Tibial artery (tissue), 4 donors: ENCODE measurements at regions not wholly inside any gene's neighbourhood (a gene's known extent, or its start where the extent isn't known, plus 50 kb on each side); places are given as distances from the start of the nearest gene placed in this dataset.
"Not testable (repeated sequence)": the region's sequence is repeated elsewhere in the genome, so short reads cannot be mapped to it uniquely, and the experiment has no call there.

Experiments
- DNase-seq, 2 donors: peaks; one replicate each; pipeline ENCODE4 v3.0.0-alpha.2; 2019
- H3K27ac ChIP-seq, 2 donors: fragments of 200-600 bp; sonication (generic) in 1 of 2; 1 replicate in 1 of 2; 2 replicates in 1 of 2; pipeline ENCODE4 v1.5.1; 2018 to 2019; ENCODE audit warnings: mild to moderate bottlenecking in 1 of 2
- H3K27me3 ChIP-seq, 2 donors: fragments of 200-600 bp; sonication (generic) in 1 of 2; one replicate each; pipeline versions ENCODE4 v1.5.1 to v1.6.0; 2016 to 2019
- H3K36me3 ChIP-seq, 3 donors: fragments of 200-600 bp; sonication (generic) in 2 of 3; one replicate each; pipeline ENCODE4 v1.5.1; 2016 to 2019; ENCODE audit warnings: mild to moderate bottlenecking in 2 of 3
- H3K4me1 ChIP-seq, 4 donors: fragments of 200-600 bp; sonication (generic) in 2 of 4; 1 replicate in 3 of 4; 2 replicates in 1 of 4; pipeline ENCODE4 v1.5.1; 2016 to 2019
- H3K4me3 ChIP-seq, 2 donors: fragments of 200-600 bp; sonication (generic) in 1 of 2; 1 replicate in 1 of 2; 2 replicates in 1 of 2; pipeline ENCODE4 v1.5.1; 2018 to 2019; ENCODE audit warnings: mild to moderate bottlenecking in 2 of 2
- H3K9me3 ChIP-seq, 3 donors: fragments of 200-600 bp; sonication (generic) in 1 of 3; one replicate each; pipeline ENCODE4 v1.5.1; 2016 to 2019
- CTCF ChIP-seq, 2 experiments: fragments of 200-600 bp in 1 of 2; fragments of 450-650 bp in 1 of 2; IDR thresholded peaks; one replicate each; pipeline ENCODE4 v1.5.1; 2017 to 2019; ENCODE audit warnings: antibody characterized with exemption in 2 of 2, mild to moderate bottlenecking in 1 of 2, moderate library complexity in 1 of 2
- intact Hi-C: fragments of 100-400 bp; cut with DNase I; formaldehyde crosslinking; loops from one replicate; pipeline ENCODE4 v1.15.0; 2023; ENCODE audit warnings: low total_unique reads

GRCh38 chr12:47362126-47362705 lies 282.5 kb upstream of the AMIGO2 start:
- intact Hi-C loops, result no loop called here
- Histone ChIP-seq H3K9me3 (no peaks in the 10 kb centered on the region), H3K36me3 (no peaks in the 10 kb centered on the region), H3K4me3 (no peak overlapping the region), H3K27ac (no peak overlapping the region), H3K27me3 (no peaks in the 10 kb centered on the region), H3K4me1 (no peaks in the 10 kb centered on the region)
- no peak for TF ChIP-seq CTCF (IDR thresholded peaks at IDR 0.05)
- no peak for DNase-seq

GRCh38 chr12:47361389-47362021 lies 281.7 kb upstream of the AMIGO2 start:
- no peaks in the 10 kb centered on the region for H3K36me3 ChIP-seq
- H3K27ac ChIP-seq, result no peak overlapping the region
- no peak for DNase-seq
- no peaks in the 10 kb centered on the region for H3K9me3 ChIP-seq
- no peaks in the 10 kb centered on the region for H3K4me1 ChIP-seq
- intact Hi-C loops, result no loop called here
- H3K4me3 ChIP-seq, result no peak overlapping the region
- H3K27me3 ChIP-seq, result no peaks in the 10 kb centered on the region
- TF ChIP-seq CTCF (IDR thresholded peaks at IDR 0.05), result no peak

GRCh38 chr12:47360771-47361388 lies 281.1 kb upstream of the AMIGO2 start:
- H3K36me3 ChIP-seq, result no peaks in the 10 kb centered on the region
- no peaks in the 10 kb centered on the region for H3K4me1 ChIP-seq
- H3K27ac ChIP-seq, result no peak overlapping the region
- H3K27me3 ChIP-seq, result no peaks in the 10 kb centered on the region
- H3K4me3 ChIP-seq, result no peak overlapping the region
- no peaks in the 10 kb centered on the region for H3K9me3 ChIP-seq
- no peak for TF ChIP-seq CTCF (IDR thresholded peaks at IDR 0.05)
- no peak for DNase-seq
- intact Hi-C loops, result no loop called here

GRCh38 chr12:47360093-47360480 lies 280.3 kb upstream of the AMIGO2 start:
- Histone ChIP-seq H3K27me3 (no peaks in the 10 kb centered on the region), H3K36me3 (no peaks in the 10 kb centered on the region), H3K27ac (no peak overlapping the region), H3K4me1 (no peaks in the 10 kb centered on the region), H3K9me3 (no peaks in the 10 kb centered on the region), H3K4me3 (no peak overlapping the region)
- intact Hi-C loops, result no loop called here
- DNase-seq, result no peak
- no peak for TF ChIP-seq CTCF (IDR thresholded peaks at IDR 0.05)

DNA sequence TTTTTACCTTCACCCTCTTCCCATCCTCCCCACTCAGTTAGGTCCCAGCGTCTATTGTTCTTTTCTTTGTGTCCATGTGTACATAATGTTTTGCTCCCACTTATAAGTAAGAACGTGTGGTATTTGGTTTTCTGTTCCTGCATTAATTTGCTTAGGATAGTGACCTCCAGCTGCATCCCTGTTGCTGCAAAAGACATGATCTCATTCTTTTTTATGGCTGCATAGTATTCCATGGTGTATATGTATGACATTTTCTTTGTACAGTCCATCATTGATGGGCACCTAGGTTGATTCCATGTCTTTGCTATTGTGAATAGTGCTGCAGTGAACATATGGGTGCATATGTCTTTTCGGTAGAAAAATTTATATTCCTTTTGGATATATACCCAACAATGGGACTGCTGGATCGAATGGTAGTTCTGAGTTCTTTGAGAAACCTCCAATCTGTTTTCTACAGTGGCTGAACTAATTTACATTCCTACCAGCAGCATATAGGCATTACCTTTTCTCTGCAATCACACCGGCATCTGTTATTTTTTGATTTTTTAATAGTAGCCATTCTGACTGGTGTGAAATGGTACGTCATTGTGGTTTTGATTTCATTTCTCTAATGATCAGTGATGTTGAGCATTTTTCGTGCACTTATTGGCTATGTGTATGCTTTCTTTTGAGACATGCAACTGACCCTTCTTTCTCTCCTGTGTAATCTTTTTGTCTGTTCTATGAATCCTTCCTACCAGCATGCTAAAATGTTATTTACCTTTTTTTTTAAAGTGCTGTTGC lies 279.7 kb upstream of the AMIGO2 start:
- no peak for DNase-seq
- TF ChIP-seq CTCF (IDR thresholded peaks at IDR 0.05), result no peak
- intact Hi-C loops, result no loop called here
- Histone ChIP-seq H3K4me3 (no peak overlapping the region), H3K27me3 (no peaks in the 10 kb centered on the region), H3K4me1 (no peaks in the 10 kb centered on the region), H3K27ac (no peak overlapping the region), H3K36me3 (no peaks in the 10 kb centered on the region), H3K9me3 (no peaks in the 10 kb centered on the region)

- intact Hi-C loops, H3K27me3 ChIP-seq, H3K4me3 ChIP-seq, H3K4me1 ChIP-seq, H3K36me3 ChIP-seq, H3K27ac ChIP-seq, DNase-seq, H3K9me3 ChIP-seq: not testable (repeated sequence)
Observed at GRCh38 chr12:47357006-47357405, 277.2 kb upstream of the AMIGO2 start.
